Fibroblast of skin of back (primary cell): ENCODE measurements at regions not wholly inside any gene's neighbourhood (a gene's known extent, or its start where the extent isn't known, plus 50 kb on each side); places are given as distances from the start of the nearest gene placed in this dataset.
A peak's percentile ranks its signal among the peaks of the same experiment; 100 is the strongest.
"Not testable (repeated sequence)": the region's sequence is repeated elsewhere in the genome, so short reads cannot be mapped to it uniquely, and the experiment has no call there.

Source experiments
- DNase-seq: peaks from one replicate; pipeline ENCODE4 v3.0.0-alpha.2; 2013

- no peak for DNase-seq
These were observed 282.4 kb downstream of the ZNF326 start for GRCh38 chr1:90277270-90277669.

DNA sequence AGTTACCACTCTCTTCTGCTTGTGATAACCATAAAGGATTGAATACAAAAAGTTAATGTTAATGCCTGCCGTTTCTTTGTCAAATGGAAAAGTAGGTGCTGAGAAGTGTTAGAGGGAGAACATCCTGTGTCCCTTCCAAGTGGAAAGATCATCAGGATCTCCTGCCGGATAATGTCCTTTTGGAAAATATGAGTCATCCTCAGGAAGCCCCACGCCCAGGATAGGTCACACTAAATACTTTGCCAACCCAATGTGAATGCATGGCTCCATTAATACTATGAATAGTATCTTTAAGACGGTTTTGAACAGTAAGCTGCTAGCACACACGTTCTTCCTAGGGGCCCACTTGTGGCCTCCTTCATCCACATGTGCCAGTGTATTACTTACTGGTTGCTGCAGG, 279.5 kb downstream of the ZNF326 start:
- peak; percentile 3 for DNase-seq

- no peak for DNase-seq
These were observed 278.4 kb downstream of the ZNF326 start for GRCh38 chr1:90273241-90273774.

GRCh38 chr1:90262791-90263190, 267.9 kb downstream of the ZNF326 start:
- DNase-seq: no peak

- no peak for DNase-seq
These were observed 267.4 kb downstream of the ZNF326 start for GRCh38 chr1:90262286-90262685.

- no peak for DNase-seq
These were observed 251.2 kb downstream of the ZNF326 start for GRCh38 chr1:90246069-90246468.

GRCh38 chr1:90236493-90236892, 241.6 kb downstream of the ZNF326 start:
- DNase-seq: no peak

DNA sequence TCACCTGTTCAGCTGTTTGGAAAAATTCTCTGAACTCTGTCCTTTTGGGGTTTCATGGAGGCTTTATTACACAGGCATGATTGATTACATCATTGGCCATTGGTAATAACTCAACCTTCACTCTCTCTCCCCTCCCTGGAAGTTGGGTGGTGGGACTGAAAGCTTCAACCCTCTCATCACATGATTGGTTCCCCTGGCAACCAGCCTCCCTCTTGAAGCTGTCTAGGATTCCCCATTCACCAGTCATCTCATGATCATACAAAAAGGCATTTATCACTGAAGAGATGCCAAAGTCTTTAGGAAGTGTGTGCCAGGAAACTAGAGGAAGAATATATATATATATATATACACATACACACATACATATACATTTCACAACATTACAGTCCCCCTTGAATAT, 228.5 kb downstream of the ZNF326 start:
- DNase-seq: no peak

- DNase-seq: no peak
These were observed 226.2 kb downstream of the ZNF326 start for GRCh38 chr1:90220941-90221693.

DNA sequence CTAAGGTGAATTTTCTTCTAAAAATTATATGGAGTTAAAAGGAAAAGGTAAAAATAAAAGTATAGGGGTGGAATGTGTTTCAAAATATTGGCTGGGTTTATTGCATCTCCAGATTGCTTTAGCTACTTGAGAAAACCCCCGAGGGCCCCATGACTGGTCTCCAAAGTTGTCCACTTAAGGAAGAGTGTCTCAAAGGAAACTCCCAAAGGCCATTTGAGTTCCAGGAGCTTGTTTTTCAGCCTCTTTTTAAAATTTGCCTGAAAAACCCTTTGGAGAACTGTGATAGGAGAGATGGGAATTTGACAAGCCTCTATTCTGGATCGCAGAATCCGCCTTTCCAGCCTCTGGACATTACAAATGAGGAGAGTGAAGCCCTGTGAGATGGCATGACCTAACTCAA, 225.6 kb downstream of the ZNF326 start:
- no peak for DNase-seq

DNA sequence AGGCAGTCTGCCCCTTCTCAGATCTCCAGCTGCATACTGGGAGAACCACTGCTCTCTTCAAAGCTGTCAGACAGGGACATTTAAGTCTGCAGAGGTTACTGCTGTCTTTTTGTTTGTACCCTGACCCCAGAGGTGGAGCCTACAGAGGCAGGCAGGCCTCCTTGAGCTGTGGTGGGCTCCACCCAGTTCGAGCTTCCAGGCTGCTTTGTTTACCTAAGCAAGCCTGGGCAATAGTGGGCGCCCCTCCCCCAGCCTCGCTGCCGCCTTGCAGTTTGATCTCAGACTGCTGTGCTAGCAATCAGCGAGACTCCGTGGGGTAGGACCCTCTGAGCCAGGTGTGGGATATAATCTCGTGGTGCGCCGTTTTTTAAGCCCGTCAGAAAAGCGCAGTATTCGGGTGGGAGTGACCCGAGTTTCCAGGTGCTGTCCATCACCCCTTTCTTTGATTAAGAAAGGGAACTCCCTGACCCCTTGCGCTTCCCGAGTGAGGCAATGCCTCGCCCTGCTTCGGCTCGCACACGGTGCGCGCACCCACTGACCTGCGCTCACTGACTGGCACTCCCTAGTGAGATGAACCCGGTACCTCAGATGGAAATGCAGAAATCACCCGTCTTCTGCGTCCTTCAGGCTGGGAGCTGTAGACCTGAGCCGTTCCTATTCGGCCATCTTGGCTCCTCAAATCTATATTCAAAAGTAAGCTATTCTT, 224.4 kb downstream of the ZNF326 start:
- DNase-seq: not testable (repeated sequence)

DNA sequence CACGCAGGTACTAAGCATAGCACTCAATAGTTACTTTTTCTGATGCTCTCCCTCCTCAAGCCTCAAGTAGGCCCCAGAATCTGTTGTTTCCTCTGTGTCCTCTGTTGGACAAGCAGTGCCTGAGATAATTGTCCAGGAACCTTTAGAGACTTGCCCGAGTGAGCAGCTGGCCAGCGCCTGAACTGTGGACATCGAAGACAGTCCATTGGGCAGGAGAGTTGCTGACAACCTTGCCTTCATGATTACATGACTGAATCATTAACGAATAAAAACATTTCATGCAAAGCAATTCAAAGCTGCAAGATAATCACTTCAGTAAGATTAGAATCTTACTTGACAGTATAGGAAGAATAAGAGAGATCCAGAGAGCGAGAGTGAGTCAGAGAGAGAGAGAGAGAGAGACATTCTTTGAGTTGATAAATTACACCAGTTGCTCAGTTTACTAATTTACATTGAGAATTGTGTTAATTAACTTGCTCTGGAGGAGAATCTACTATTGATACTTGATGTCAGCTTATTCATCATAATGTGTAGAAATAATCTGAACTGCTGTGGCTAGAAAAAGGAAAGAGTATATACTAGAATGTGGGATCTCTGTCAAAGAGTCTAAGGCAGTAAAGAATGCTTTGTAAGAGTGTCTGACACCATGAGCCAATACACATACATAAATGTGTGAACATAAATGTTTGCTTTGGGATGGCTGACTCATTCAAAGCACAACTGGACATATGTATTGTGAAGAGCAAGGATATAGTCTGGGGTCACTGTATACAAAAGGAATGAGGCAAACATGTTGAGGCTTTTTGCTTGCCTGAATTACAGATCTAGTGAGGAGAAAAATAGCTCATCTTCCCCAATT, 216.0 kb downstream of the ZNF326 start:
- no peak for DNase-seq

DNA sequence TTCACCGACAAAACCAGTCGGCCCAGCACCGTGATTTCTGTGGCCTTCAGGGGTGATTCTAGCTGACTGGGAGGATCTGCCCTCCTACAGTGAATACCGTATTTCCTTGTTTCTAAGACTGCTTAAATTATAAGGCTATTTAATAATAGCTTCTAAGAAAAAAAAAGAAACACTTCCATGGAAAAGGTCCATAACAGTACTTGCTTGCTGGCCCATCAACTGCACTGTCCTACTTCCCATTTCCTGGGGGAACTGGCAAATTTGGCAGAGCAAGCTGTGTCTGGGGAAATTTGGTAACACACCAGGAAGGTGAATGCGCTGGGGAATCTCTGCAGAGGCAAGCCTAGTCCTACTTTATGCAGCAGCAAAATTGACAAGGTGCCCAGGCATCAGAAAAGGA, 214.0 kb downstream of the ZNF326 start:
- no peak for DNase-seq

DNA sequence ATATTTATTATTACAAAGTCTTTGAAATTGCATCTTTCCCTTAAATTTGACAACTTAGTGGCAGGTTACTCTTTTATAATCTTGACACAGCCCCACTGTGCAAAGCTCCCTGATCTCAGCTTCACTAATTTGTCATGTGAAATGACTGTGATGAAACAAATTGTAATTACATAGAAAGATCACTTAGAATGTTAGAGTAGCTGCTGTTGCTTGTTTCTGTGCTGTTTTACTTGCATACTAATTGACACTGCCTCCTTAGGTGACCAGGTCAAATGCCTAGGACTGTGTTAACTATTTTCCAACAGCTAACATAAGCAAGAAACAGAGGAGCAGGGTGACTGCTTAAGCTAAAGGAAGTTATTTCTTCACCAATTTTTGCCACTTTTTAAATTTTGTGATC, 211.3 kb downstream of the ZNF326 start:
- DNase-seq: no peak

- no peak for DNase-seq
These were observed 209.9 kb downstream of the ZNF326 start for GRCh38 chr1:90204780-90205179.

GRCh38 chr1:90204023-90204590, 209.2 kb downstream of the ZNF326 start:
- no peak for DNase-seq

- DNase-seq: no peak
These were observed 206.8 kb downstream of the ZNF326 start for GRCh38 chr1:90201467-90202358.

GRCh38 chr1:90200646-90201205, 205.8 kb downstream of the ZNF326 start:
- no peak for DNase-seq

GRCh38 chr1:90198616-90199332, 203.9 kb downstream of the ZNF326 start:
- no peak for DNase-seq

DNA sequence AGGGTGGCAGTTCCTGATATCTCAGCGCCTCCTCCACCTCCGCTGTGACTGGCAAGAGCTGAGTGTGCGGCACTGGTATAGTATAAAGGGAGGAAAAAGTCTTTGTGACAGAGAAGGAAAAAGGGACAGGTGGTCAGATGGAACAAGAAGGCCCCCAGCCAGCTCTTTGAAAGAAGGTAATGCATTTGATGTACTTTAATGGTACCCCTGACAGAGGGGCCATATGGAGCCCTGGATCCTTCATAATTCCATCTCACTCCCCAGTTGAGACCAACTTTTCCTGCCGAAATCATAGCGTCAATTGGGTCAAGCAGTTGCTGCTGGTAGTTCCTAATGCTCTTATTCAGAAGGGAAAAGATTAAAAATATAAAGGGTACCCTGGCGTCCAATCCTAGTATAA, 198.2 kb downstream of the ZNF326 start:
- no peak for DNase-seq

DNA sequence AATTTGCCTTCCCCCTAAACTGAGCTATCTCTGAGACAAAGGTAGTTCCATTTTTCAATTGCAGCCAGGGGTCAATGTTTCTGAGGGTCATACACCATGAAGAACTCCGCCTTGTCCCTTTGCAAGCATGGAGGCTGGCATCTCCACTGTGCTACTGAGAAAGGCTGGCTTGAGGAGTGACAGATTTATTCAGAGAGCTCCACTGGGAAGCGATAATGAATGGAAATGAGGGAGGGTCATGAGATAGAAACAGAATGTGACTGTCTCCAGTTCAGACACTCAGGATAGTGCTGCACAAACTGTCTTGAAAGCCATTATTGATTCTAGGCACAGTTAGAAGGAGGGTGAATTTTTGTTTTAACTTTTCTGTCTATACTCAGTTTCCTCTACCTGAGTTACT, 197.5 kb downstream of the ZNF326 start:
- no peak for DNase-seq
